ENCODE measurements at regions not wholly inside any gene's neighbourhood (a gene's known extent, or its start where the extent isn't known, plus 50 kb on each side); places are given as distances from the start of the nearest gene placed in this dataset.

DNA sequence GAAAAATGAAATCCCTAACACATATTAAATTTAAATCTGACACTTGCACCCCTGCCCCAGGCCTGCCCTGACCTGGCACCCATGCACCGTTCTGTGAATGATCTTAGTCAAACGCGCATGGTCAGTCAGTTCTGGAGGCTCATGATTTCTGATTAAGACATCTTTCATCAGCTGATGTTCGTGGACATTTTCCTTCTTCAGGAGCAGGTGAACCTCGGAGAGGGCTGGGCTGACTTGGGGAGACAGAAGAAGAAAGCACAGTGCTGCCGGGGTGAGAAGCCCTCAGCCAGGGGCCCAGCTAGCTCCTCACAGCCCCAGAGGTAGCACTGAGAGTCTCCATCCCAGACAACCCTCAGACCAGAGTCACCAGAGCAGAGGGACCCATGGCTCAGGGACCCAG lies 134.5 kb upstream of the AJAP1 start:
- in situ Hi-C loops (cut with HindIII; ENCODE audit: low pct_ligation_motif_present, low pct_unique_long_range_greater_than_20kb, low sequenced_read_pairs): no loop called here
- no peak for DNase-seq

DNA sequence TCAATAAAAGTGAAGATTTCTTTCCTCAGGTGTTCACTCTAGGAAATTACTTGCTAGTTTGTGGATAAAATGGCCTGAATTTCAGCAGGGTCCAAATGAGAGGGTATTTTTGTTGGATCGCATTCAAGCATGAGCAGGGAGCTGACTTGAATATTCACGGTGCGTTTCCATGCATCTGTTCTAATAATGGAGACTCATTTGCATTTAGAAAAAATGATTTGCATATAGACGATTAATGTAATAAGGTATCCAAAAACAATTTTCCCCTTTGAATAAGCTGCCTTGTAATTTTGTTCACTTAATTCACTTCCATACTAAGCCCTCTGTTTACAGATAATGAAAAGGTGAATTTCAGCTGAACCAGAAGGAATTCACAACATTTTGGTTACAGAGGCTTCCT lies 130.9 kb upstream of the AJAP1 start:
- in situ Hi-C loops (cut with HindIII; ENCODE audit: low pct_ligation_motif_present, low pct_unique_long_range_greater_than_20kb, low sequenced_read_pairs): no loop called here

DNA sequence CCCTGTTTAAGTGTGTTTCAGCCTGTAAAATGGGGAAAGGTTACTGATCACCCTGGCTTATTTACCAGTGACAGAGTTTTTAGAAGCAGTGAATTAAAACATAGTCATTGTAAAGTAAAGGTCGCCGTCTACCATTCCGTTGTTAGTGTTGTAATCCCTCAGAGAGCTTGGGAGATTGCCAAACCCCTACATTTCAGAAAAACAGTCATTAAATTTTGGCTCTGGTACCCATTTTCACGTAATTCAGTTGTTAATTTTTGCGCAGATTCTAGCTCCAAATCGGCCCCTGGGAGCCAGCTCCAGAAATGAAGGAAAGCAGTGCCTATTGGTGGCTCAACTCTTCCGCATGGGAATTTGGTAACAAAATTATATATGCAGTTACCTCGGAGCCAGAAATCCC lies 127.7 kb upstream of the AJAP1 start:
- in situ Hi-C loops (cut with HindIII; ENCODE audit: low pct_ligation_motif_present, low pct_unique_long_range_greater_than_20kb, low sequenced_read_pairs): no loop called here
- no peak for DNase-seq

More for the DNA sequence above, 130.9 kb upstream of the AJAP1 start:
- DNase-seq: no peak

DNA sequence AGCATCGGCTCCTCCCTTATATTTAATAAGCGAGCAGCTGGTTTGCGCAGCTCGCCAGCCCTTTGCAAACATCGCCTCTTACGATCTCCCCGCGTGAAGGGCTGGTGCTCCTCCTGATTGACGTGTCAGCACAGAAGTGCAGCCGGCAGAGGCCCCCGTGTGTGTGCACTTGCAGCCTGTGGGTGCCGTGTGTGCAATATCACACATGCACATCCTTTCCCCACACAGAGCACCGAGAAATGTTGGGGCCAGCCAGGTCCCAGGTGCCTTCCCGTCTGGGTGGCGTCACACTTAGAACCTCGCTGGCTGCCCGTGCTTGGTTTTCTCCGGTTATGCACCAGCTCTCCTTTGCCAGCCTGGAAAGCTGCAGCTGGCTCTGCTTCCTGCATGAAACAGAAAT lies 126.6 kb upstream of the AJAP1 start:
- DNase-seq: no peak
- in situ Hi-C loops (cut with HindIII; ENCODE audit: low pct_ligation_motif_present, low pct_unique_long_range_greater_than_20kb, low sequenced_read_pairs): no loop called here

DNA sequence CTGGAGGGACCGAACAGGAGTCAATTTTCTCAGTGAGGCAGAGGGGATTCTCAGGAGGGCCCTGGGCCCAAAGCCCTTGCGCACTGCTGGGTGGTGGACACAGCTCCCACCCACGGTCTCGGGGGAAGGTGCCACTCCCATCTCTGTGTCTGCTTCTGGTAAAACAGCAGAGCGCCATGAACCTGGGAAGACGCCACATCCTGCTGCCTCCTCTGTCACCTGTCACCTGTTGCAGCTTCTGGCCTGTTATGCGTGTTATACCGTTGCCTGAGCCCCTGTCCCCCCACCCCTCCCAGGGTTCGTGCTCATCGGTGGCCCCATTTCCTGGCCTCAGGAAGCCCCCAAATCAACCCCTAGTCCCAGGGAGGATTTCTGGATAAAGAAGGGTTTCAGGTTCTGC lies 125.8 kb upstream of the AJAP1 start:
- in situ Hi-C loops (cut with HindIII; ENCODE audit: low pct_ligation_motif_present, low pct_unique_long_range_greater_than_20kb, low sequenced_read_pairs): no loop called here
- no peak for DNase-seq

DNA sequence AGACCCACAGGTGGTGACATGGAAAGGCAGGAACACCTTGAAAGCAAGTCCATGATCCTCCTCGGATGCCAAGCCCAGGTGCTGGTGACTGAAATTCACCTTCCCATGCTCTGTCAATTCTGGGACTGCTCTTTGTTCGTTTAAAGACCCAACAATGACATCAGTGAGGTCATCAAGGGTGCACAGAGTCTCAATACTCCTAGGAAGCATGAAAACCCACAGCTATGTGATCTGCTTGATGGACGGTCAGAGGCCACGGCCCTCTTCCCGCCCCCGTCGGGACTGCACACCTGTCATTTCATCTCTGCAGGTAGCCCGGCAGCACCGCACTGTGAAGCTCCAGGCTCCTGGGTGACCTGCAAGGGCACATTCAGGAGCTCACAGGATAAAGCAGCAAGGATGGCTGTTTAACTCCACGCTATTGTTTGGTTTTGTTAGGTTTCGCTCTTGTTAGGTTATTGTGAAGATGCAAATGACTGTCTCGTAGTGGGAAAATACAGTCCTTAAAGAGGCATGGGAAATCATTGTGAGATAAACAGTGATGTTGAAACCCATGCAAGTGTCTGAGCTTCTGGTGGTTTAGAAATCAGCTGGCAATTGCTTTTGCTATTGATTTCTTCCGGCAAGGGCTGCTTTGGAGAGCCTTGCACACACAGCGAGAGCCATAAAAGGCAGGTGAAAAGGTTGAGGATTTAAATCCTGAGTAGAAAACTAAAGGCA lies 124.8 kb upstream of the AJAP1 start:
- no peak for DNase-seq
- in situ Hi-C loops (cut with HindIII; ENCODE audit: low pct_ligation_motif_present, low pct_unique_long_range_greater_than_20kb, low sequenced_read_pairs): no loop called here

DNA sequence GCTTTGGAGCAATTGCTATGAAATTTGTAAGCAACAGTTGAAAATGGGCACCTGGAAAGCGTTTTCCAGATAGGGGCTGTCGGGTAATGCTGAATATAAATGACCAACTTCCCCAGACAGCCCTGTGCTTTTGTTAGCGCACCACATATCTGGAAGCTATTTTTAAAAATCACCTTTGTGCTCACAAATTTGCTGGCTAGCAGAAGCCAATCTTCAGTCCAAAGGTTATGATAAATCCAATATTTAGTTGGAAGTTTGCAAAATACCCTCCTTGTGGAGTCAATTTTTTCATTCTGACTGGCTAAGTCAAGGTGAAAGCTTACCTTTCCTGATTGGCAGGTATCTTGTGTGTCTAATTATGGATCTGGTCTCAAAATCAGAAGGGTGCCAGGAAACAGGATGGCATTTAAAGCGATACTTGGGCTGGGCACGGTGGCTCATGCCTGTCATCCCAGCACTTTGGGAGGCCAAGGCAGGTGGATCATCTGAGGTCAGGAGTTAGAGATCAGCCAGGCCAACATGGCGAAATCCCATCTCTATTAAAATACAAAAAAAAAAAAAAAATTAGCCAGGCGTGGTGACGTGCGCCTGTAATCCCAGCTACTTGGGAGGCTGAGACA lies 124.1 kb upstream of the AJAP1 start:
- no peak for DNase-seq
- in situ Hi-C loops (cut with HindIII; ENCODE audit: low pct_ligation_motif_present, low pct_unique_long_range_greater_than_20kb, low sequenced_read_pairs): no loop called here

DNA sequence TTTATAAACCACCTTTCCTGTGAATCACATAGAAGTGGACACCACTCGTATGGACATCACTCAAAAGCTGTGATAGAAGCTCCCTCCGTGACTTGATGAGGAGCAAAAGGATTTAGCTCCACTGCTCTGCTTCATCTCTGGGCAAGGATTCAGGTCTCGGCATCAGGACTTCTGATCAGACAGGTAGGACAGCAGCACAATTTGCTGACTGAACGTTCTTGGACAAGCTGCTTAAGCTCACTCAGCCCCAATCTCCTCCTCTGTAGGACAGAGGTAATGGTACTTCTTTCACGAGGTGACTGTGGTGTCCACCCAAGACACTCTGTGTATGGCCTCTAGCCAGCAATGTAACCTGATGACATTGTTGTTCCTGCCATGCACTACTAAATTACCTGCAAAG lies 122.6 kb upstream of the AJAP1 start:
- in situ Hi-C loops (cut with HindIII; ENCODE audit: low pct_ligation_motif_present, low pct_unique_long_range_greater_than_20kb, low sequenced_read_pairs): no loop called here
- no peak for DNase-seq

DNA sequence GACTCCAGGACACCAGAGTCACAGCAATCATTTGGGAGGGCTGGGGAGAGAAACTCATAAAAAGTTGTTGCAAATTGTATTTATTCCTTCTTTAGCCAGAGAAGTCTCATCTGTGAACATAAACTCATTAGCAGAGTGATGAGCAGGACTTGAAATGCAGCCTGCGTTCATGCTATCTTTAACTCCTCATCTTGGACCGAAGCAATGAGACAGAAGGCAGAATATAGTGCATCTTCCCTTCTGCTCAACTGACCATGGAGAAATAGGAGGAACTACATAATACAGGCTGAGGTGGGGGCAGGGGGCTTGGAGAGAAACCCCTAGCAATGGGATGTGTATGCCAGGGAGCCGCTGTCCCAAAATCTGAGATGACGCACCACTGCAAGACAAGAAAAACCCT lies 121.8 kb upstream of the AJAP1 start:
- DNase-seq: no peak

DNA sequence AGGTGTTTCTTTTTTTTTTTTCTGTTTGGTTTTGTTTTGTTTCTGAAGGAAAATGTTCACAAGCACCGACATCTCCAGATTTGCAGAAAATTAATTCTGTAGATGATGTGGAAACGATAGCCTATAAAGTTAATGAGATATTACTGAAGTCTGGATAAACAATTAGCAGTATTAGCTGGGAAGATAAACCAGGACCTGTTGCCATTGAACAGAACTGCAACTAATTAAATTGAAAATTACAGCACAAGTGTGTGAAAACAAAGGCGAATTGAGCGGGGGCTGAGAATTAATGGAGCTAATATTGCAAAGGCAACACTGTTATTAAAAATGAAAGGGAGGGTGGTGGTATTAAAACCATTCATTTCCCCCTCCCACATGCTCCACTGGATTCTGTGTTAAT lies 107.5 kb upstream of the AJAP1 start:
- no peak for DNase-seq
- in situ Hi-C loops (cut with HindIII; ENCODE audit: low pct_ligation_motif_present, low pct_unique_long_range_greater_than_20kb, low sequenced_read_pairs): no loop called here

More for the DNA sequence above, 121.8 kb upstream of the AJAP1 start:
- in situ Hi-C loops (cut with HindIII; ENCODE audit: low pct_ligation_motif_present, low pct_unique_long_range_greater_than_20kb, low sequenced_read_pairs): no loop called here

DNA sequence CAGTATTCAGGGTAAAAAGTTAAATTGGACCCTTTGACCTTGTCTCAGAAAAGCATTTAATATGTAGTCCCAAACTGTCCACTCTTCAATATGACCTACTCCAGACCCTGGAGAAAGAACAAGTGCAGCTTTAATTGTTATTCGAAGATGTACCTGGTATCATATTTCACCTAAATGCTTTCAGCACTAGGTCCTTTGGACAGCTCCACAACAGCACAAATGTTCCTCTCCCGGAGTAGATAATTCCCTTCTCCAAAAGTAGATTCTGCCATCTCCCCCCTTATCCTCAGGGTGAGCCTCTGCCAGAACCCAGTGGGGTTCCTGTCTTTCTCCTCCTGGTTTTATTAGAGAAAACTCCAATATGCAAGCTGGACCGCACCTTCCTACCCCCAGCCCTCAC lies 104.5 kb upstream of the AJAP1 start:
- no peak for DNase-seq

DNA sequence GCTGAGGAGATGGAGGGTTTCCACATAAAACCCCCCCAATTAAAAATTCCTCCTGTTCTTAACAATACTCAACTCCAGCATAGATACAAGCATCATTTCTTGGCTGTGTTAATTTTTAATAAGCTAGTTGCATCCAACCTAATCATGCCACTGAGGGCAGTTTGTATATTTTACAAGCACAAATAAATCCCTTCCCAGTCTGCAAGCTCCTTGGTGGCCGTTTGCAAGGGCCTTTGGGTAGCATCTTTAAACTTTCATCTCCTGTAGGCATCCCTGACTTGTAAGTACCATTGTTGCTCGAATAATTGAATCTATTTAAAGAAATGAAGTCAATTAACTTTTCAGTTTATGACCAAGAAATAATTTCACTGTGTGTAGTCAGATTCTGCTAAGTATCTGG lies 103.5 kb upstream of the AJAP1 start:
- DNase-seq: no peak
- in situ Hi-C loops (cut with HindIII; ENCODE audit: low pct_ligation_motif_present, low pct_unique_long_range_greater_than_20kb, low sequenced_read_pairs): no loop called here

More for the DNA sequence above, 104.5 kb upstream of the AJAP1 start:
- in situ Hi-C loops (cut with HindIII; ENCODE audit: low pct_ligation_motif_present, low pct_unique_long_range_greater_than_20kb, low sequenced_read_pairs): no loop called here

DNA sequence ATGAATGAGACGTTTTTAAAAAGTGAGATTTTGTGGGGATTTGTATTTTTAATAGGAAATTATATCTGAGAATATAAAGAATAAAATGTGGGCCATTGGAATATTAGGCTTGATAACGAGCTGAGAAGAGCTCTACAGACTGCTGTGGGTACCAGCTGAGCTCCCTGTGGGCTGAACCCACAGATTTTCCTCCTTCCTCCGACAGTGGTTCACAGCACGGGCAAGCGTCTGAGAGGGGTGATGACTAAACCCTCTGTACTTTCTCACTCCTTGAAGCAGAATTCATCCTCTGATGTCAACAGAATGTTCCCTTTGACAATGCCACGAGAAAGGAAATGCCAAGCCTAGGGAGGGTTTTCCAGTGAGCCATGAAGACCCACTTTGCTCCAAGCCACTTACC lies 102.7 kb upstream of the AJAP1 start:
- no peak for DNase-seq
- in situ Hi-C loops (cut with HindIII; ENCODE audit: low pct_ligation_motif_present, low pct_unique_long_range_greater_than_20kb, low sequenced_read_pairs): no loop called here

DNA sequence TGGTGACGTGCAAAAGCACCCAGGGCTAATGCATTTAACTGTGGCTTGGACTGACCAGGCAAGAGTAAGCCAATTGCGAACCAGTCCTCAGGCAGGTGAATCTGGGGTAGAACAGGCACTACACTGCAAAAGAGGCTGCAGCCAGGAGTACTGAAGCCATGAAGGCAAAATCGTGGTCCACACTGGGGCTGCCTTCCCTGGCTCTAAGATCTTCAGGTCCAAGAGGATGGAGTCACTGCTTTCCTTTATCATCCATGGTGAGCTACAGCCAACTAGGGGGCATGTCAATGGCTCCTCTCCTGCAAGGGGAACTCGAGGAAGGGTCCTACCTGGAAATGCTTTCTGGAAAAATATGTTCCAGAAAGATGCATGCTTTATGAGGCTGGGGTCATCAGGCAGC lies 100.6 kb upstream of the AJAP1 start:
- in situ Hi-C loops (cut with HindIII; ENCODE audit: low pct_ligation_motif_present, low pct_unique_long_range_greater_than_20kb, low sequenced_read_pairs): no loop called here
- DNase-seq: no peak

DNA sequence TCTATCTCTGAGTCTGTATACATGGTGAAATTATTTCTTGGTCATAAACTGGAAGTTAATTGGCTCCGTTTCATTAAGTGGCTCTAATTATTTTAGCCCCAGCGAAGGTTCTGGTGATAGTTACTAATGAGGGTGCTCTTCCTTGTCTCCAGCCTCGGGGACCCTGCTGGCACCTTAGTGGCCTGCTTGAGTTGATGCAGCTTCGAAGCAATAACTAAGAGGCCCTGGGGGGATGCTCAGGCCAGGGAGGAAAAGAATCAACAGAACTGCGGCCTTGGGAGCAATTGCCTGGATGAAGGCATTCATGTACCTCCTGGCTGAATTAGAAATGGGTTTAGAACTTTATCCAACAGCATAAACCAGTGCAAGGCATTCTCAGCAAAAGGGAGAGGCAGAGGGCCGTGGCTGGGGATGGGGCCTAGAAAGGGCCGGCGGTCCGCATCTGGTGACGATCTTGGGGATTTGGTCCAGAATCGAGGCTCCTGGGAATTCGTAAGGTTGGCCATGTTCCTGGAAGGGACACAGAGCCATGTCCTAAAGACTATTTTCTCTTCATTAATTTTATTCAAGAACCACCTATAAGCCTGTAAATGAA lies 100.0 kb upstream of the AJAP1 start:
- no peak for DNase-seq
- in situ Hi-C loops (cut with HindIII; ENCODE audit: low pct_ligation_motif_present, low pct_unique_long_range_greater_than_20kb, low sequenced_read_pairs): no loop called here

DNA sequence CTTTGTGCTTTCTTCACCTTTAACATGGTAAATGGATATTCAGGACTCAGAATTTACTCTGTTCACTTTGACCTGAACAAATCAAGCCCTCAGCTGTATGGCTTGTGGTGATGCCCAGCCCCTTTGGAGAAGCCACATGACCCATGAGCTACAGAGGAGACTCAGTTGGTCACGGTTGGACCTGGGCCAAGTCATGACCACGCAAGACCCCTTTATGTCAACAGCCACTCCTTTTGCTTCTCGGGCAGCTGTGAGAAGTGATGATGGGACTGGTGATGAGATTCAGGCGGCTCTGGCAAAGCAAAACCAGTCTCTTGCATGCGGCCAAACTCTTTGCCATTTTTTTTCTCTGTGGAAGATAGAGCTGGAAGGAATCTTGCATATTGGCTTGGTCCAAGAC lies 96.5 kb upstream of the AJAP1 start:
- no peak for DNase-seq

DNA sequence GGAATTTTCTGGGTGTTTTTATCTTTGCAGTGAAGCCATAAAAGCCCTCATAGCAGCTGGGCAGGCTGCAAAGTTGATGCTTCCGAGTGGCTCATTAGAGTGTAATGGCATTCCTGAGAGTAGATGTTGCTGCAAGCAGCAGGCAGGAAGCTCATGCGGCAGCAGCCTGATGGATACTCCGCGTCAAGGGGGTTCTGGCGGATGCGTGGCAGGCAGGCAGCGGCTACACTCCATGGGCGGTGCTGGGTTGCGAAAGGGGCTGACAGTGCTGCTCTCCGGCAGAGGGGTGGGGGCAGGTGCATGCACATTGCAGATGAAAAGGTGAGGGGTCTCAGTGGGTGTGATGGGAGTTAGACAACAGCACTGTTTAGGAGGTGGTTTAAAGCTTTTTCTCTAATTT lies 93.2 kb upstream of the AJAP1 start:
- in situ Hi-C loops (cut with HindIII; ENCODE audit: low pct_ligation_motif_present, low pct_unique_long_range_greater_than_20kb, low sequenced_read_pairs): no loop called here
- DNase-seq: no peak

More for the DNA sequence above, 96.5 kb upstream of the AJAP1 start:
- in situ Hi-C loops (cut with HindIII; ENCODE audit: low pct_ligation_motif_present, low pct_unique_long_range_greater_than_20kb, low sequenced_read_pairs): no loop called here

DNA sequence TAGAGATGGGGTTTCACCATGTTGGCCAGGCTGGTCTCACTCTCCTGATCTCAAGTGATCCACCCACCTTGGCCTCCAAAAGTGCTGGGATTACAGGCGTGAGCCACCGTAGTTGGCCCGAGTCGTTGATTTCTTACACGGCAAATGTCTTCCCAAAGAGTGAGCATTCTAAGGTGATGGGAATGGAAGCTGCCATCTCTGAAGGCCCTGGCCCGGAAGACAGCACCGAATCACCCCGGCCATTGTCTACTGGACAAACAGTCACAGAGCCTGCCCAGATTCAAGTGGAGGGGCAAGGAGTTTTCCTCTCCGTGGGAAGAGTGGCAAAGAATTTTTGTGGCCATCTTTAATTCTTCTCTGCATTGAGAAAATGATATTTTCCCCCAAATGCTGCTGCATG lies 92.1 kb upstream of the AJAP1 start:
- no peak for DNase-seq
- in situ Hi-C loops (cut with HindIII; ENCODE audit: low pct_ligation_motif_present, low pct_unique_long_range_greater_than_20kb, low sequenced_read_pairs): no loop called here

DNA sequence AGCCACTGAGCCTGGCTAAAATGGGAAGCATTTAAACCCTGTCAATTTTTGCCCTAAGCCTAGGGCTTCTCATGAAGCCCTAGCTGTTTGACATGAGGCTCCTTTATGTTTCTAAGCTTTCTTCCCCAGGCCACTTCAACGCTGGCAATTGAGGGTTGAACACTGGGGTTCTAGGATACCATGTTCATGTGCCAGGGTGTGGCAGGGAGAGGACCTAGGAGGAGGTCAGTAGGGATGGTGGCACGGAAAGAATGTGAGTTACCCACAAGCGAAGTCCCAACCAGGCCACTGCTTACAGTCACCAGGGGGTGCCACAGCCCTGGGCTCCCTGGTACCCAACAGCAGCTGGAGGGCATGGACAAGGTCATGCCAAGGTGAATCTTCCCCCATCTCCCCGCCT lies 90.8 kb upstream of the AJAP1 start:
- in situ Hi-C loops (cut with HindIII; ENCODE audit: low pct_ligation_motif_present, low pct_unique_long_range_greater_than_20kb, low sequenced_read_pairs): no loop called here
- no peak for DNase-seq

DNA sequence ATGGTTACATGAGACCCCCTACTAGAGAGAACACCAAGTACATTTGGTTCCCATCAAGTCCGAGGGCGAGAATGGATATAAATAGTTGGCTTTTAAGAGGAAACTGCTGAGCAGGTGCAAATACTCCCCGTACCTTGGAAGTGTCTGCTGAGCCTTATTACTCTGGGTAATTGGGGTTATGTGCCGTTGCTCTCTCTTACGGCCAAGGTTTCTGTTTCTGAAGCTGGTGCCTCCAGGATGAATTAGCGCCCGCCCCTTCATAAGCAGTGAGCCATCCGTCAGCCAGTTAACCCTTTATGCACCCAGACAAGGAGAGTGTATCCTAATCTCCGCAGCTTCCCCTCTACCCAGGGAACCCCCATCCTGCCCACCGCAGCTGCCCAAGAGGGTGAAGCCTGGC lies 90.4 kb upstream of the AJAP1 start:
- DNase-seq: no peak
- in situ Hi-C loops (cut with HindIII; ENCODE audit: low pct_ligation_motif_present, low pct_unique_long_range_greater_than_20kb, low sequenced_read_pairs): no loop called here
